ENCODE measurements at regions not wholly inside any gene's neighbourhood (a gene's known extent, or its start where the extent isn't known, plus 50 kb on each side); places are given as distances from the start of the nearest gene placed in this dataset.

GRCh38 chr2:118310681-118311429, 222.6 kb downstream of the INSIG2 start:
- Histone ChIP-seq H3K36me3 (replicated peaks in 1 of 2; ENCODE audit: control insufficient read depth in 1 of 2, insufficient read depth in 2 of 2, low read length in 1 of 2) (no peaks in the 10 kb centered on the region), H3K4me1 (ENCODE audit: control insufficient read depth in 1 of 2, insufficient read depth in 2 of 2, low read depth in 1 of 2, low read length in 1 of 2) (no peaks in the 10 kb centered on the region; a peak in 1 of 4 replicates), H3K27ac (ENCODE audit: low read depth in 2 of 2, low read length in 1 of 2) (no peak overlapping the region), H3K4me3 (ENCODE audit: low read depth in 2 of 2, low read length in 1 of 2) (peak overlapping the region in 1 of 2 experiments; percentile 37; a peak in 2 of 4 replicates), H4K20me1 (ENCODE audit: insufficient read depth) (no peaks in the 10 kb centered on the region), H3K9me2 (no peaks in the 10 kb centered on the region), H3K9me3 (no peaks in the 10 kb centered on the region), H3F3A (replicated peaks; ENCODE audit: insufficient read depth) (no peaks in the 10 kb centered on the region), H3K79me2 (ENCODE audit: insufficient read depth) (no peaks in the 10 kb centered on the region), H3K4me2 (peak overlapping the region; percentile 56), H3K9ac (no peak overlapping the region), H2AFZ (ENCODE audit: low read depth) (no peak overlapping the region), H3K27me3 (ENCODE audit: insufficient read depth) (peaks cover 8% of the 10 kb centered on the region; the same call in 1 of the 2 replicates)
- TF ChIP-seq SIN3A (IDR thresholded peaks at IDR 0.05; ENCODE audit: borderline replicate concordance, low read depth, low read length), result no peak
- TF ChIP-seq GABPA (IDR thresholded peaks at IDR 0.05; ENCODE audit: low read depth), result no peak
- TF ChIP-seq NRF1 (IDR thresholded peaks at IDR 0.05; ENCODE audit: low read depth, low read length), result no peak
- TF ChIP-seq RFX5 (IDR thresholded peaks at IDR 0.05; ENCODE audit: low read length), result no peak
- no peak for TF ChIP-seq IRF3 (IDR thresholded peaks at IDR 0.05; ENCODE audit: low read depth, low read length)
- no peak for TF ChIP-seq MEF2A (IDR thresholded peaks at IDR 0.05; ENCODE audit: borderline replicate concordance, low read depth)
- no peak for TF ChIP-seq RXRA (IDR thresholded peaks at IDR 0.05; ENCODE audit: borderline replicate concordance, low read depth)
- no peak for TF ChIP-seq CHD2 (IDR thresholded peaks at IDR 0.05; ENCODE audit: low read length, partially characterized antibody)
- TF ChIP-seq POLR2AphosphoS5 (IDR thresholded peaks at IDR 0.05; ENCODE audit: low read depth, low read length), result no peak
- no peak for TF ChIP-seq MXI1 (IDR thresholded peaks at IDR 0.05; ENCODE audit: low read depth, low read length)
- no peak for TF ChIP-seq FOXM1 (IDR thresholded peaks at IDR 0.05; ENCODE audit: low read depth)
- TF ChIP-seq FOXJ3 (CRISPR knock-in tag; IDR thresholded peaks at IDR 0.05), result no peak
- TF ChIP-seq RAD21 (IDR thresholded peaks at IDR 0.05; ENCODE audit: low read length), result no peak
- no peak for TF ChIP-seq EZH2phosphoT487 (IDR thresholded peaks at IDR 0.05; ENCODE audit: borderline replicate concordance, low read depth)
- no peak for TF ChIP-seq NFIC (IDR thresholded peaks at IDR 0.05; ENCODE audit: borderline replicate concordance)
- TF ChIP-seq REST (IDR thresholded peaks at IDR 0.05; ENCODE audit: low read depth, low read length), result no peak
- TF ChIP-seq, protein P1, sequence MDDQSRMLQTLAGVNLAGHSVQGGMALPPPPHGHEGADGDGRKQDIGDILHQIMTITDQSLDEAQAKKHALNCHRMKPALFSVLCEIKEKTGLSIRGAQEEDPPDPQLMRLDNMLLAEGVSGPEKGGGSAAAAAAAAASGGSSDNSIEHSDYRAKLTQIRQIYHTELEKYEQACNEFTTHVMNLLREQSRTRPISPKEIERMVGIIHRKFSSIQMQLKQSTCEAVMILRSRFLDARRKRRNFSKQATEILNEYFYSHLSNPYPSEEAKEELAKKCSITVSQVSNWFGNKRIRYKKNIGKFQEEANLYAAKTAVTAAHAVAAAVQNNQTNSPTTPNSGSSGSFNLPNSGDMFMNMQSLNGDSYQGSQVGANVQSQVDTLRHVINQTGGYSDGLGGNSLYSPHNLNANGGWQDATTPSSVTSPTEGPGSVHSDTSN (IDR thresholded peaks at IDR 0.05), result no peak
- TF ChIP-seq SMC3 (IDR thresholded peaks at IDR 0.05; ENCODE audit: low read depth, low read length), result no peak
- no peak for TF ChIP-seq FOSL2 (IDR thresholded peaks at IDR 0.05; ENCODE audit: borderline replicate concordance, low read depth)
- TF ChIP-seq ELF1 (IDR thresholded peaks at IDR 0.05), result no peak
- WGBS (ENCODE audit: low lambda C conversion rate), result 65% methylated on average over 20 of the region's 20 CpGs
- ChIA-PET CTCF (no interaction called here), POLR2A (no interaction called here)
- peak; percentile 11 for DNase-seq
